Prostate gland (tissue), 2 donors: ENCODE measurements at regions not wholly inside any gene's neighbourhood (a gene's known extent, or its start where the extent isn't known, plus 50 kb on each side); places are given as distances from the start of the nearest gene placed in this dataset.

Source experiments
- CTCF ChIP-seq, 4 experiments: fragments of 200-600 bp in 2 of 4; fragments of 450-650 bp in 2 of 4; sonication (generic) in 2 of 4; IDR thresholded peaks; 1 replicate in 3 of 4; 2 replicates in 1 of 4; pipeline ENCODE4 v1.5.1; 2016 to 2019; ENCODE audit warnings: antibody characterized with exemption in 4 of 4, mild to moderate bottlenecking in 2 of 4, moderate library complexity in 2 of 4
- POLR2A ChIP-seq: fragments of 450-650 bp; IDR thresholded peaks from one replicate; pipeline ENCODE4 v1.6.1; 2016; ENCODE audit warnings: antibody characterized with exemption, mild to moderate bottlenecking
- POLR2AphosphoS5 ChIP-seq: sonication (generic); formaldehyde crosslinking; IDR thresholded peaks from one replicate; pipeline ENCODE4 v1.6.1; 2017; ENCODE audit warnings: antibody characterized with exemption

- TF ChIP-seq CTCF (IDR thresholded peaks at IDR 0.05) (no peak), POLR2AphosphoS5 (no peak), POLR2A (no peak)
These were observed 348.1 kb downstream of the TFEC start for GRCh38 chr7:115682507-115682906.
